GM21423 (cell line): ENCODE measurements at regions not wholly inside any gene's neighbourhood (a gene's known extent, or its start where the extent isn't known, plus 50 kb on each side); places are given as distances from the start of the nearest gene placed in this dataset.
"Not testable (repeated sequence)": the region's sequence is repeated elsewhere in the genome, so short reads cannot be mapped to it uniquely, and the experiment has no call there.

Experiments used
- ATAC-seq: cut with Tn5 transposase; IDR thresholded peaks from one replicate; pipeline ENCODE4 v1.9.1; 2021; ENCODE audit warnings: mild to moderate bottlenecking, moderate library complexity; ENCODE audit not compliant: unreplicated experiment

DNA sequence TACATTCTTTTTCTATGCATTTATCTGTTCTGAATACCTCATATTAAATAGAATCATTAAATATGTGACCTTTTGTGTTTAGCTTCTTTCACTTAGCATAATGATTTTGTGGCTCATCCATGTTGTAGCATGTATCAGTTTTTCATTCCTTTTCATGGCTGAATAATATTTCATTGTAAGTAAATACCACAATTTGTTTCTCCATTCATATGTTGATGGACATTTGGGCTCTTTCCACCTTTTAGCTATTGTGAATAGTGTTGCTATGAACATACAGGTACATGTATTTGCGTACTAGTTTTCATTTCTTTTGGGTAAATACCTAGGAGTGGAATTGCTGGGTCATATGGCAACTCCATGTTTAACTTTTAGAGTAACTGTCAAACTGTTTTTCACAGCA lies 85.1 kb downstream of the GNL3L start:
- no peak for ATAC-seq

- ATAC-seq = no peak
Measured at GRCh38 chrX:54633641-54634040, 103.6 kb downstream of the GNL3L start.

GRCh38 chrX:54639018-54639345 lies 109.0 kb downstream of the GNL3L start:
- no peak for ATAC-seq

- ATAC-seq = peak; percentile 95
Measured at GRCh38 chrX:54639346-54640102, 109.5 kb downstream of the GNL3L start.

GRCh38 chrX:54640103-54640690 lies 110.2 kb downstream of the GNL3L start:
- no peak for ATAC-seq

DNA sequence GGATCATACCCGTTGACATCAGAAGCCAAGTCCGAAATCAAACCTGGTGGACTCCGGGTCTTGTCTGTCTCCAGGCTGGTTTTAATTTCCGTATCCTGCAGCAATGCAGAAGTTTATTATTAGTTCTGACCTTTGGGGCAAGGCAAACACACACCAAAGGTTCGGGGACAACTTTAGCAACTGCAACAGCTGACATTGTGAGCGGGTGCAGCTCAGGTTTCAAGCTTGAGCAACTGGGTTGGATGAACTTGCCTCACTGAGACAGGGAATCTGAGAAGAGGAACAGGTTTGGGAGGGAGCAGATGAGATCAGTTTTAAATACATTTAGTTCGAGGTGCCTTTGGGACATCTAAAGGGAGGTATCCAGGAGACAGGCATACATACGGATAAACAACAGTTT lies 110.7 kb downstream of the GNL3L start:
- no peak for ATAC-seq

DNA sequence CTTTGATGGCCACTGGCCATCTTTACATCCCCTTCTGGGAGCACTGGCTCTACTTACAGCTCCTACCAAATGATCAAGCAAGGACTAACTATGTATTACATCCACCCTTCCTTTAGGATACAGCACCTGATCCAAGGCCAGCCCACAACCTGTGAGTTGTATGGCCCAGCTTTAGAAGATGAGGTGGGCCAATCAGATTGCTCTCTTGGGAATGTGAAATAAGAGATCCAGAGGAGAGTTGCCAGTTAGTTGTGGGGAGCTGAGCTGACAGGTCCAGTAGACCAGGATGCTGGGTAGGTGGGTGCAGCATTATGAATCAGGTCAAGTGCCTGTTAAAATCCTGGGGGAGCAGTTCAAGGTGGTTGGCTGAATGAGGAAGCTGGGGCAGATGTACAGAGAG lies 111.5 kb downstream of the GNL3L start:
- no peak for ATAC-seq

- not testable (repeated sequence) for ATAC-seq
Measured at GRCh38 chrX:54647607-54648006, 117.6 kb downstream of the GNL3L start.

- no peak for ATAC-seq
Measured at GRCh38 chrX:54659547-54659946, 129.5 kb downstream of the GNL3L start.

DNA sequence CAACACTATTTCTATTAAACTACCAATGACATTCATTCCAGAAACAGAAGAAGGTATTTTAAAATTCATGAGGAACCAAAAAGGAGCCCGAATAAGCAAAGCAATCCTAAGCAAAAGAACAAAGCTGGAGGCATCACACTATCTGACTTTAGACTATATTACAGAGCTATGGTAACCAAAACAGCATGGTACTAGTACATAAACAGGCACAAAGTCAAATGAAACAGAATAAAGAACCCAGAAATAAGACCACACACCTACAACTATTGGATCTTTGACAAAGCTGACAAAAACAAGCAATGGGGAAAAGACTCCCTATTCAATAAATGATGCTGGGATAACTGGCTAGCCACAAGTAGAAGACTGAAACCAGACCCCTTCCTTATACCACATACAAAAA lies 122.3 kb downstream of the ITIH6 start:
- ATAC-seq = no peak

DNA sequence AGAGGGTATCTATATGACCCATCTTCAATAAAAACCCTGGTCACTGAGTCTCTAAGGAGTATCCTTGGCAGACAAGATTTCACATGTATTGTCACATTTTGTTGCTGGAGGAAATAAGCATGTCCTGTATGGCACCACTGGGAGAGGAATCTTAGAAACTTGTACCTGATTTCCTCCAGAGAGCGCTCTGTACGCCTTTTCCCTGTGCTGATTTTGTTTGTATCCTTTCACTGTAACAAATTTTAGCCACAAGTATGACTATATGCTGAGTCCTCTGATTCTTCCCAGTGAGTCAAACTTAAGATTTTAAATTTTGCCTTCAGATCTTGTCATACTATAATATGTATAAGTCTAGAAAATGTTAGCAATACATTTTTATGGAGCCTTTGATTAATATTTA lies 102.8 kb downstream of the ITIH6 start:
- ATAC-seq = no peak

DNA sequence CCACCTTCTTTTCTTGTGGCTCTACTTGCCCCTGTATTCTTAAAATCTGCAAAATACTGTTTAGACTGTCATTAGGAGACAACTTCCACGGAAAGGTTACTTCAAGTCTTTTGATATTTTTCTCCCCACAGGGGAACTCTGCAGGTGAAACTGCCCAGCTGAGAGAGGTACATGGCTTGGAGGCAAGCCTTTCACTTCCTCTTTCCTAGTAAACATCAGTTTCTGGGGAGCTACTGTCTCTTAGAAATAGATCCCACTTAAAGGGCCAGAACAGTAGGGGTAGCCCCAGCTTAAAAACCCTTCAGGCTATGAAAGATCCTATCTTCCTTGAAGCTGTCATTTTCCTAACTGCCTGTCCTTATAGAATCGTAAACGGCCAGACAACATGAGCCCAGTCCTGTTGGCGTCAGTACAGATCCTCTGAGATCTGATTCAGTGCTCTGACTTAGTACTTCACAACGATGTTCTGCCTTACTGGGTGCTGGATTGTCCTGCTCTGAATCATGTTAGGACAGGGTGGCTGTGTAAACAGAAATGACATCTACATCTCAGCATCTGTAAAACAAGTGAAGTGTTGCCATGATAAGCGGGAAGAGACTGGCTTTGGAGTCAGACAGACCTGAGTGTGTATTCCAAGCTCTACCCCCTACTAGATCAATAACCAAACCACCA lies 102.1 kb downstream of the ITIH6 start:
- peak; percentile 100 for ATAC-seq
